IPS-20b (cell line): ENCODE measurements at regions not wholly inside any gene's neighbourhood (a gene's known extent, or its start where the extent isn't known, plus 50 kb on each side); places are given as distances from the start of the nearest gene placed in this dataset.
"Not testable (repeated sequence)": the region's sequence is repeated elsewhere in the genome, so short reads cannot be mapped to it uniquely, and the experiment has no call there.

Experiments used
- H3K27ac ChIP-seq: one replicate; pipeline ENCODE4 v1.5.1; 2013; ENCODE audit warnings: low read length
- H3K27me3 ChIP-seq: 2 replicates; pipeline ENCODE4 v1.6.1; 2013; ENCODE audit warnings: mild to moderate bottlenecking, low read length, inconsistent platforms; ENCODE audit not compliant: insufficient read depth
- H3K36me3 ChIP-seq: 2 replicates; pipeline ENCODE4 v1.6.1; 2013; ENCODE audit warnings: low read depth, mild to moderate bottlenecking, inconsistent platforms, low read length, moderate library complexity; ENCODE audit not compliant: insufficient read depth
- H3K4me1 ChIP-seq: 2 replicates; pipeline ENCODE4 v1.6.1; 2013; ENCODE audit warnings: mild to moderate bottlenecking, control low read depth, inconsistent platforms, low read length, moderate library complexity; ENCODE audit not compliant: insufficient read depth
- H3K4me3 ChIP-seq: 2 replicates; pipeline ENCODE4 v1.5.1; 2013; ENCODE audit warnings: mild to moderate bottlenecking, low read length, inconsistent platforms
- H3K9ac ChIP-seq: 2 replicates; pipeline ENCODE4 v1.6.1; 2013; ENCODE audit warnings: low read depth, mild to moderate bottlenecking, inconsistent platforms, low read length, moderate library complexity
- H3K9me3 ChIP-seq: 2 replicates; pipeline ENCODE4 v1.6.1; 2013; ENCODE audit warnings: mild to moderate bottlenecking, low read depth, low read length, inconsistent platforms; ENCODE audit not compliant: insufficient read depth

DNA sequence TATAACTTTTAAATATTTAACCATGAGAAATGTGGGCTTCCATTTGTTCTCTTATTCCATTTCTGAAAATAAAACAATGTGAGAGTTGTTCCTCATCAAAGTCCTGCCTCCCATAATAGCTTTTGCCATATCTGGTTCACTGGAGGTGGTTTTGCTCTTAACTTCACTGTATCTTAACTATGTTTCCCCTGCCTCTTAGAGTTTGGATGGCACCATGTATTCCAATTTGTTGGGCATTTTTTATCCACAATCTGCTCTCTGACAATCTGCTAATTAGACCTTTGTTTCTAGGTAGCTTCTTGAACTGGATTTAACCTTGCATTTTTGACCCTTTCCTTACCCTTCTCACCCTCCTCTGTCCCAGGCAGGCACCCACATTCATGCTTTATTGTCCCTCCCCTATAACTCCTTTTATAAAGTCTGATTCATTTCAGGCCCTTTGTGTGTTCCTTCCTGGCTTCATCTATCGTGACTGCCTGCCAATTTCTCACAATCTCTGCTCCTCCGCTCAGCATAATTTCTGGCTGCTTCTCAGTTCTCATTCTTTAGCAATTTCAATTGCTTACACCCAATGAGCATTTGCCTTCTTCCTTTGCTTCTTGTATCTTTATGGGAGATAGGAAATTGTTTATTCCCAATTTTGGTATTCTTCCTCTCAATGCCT is 144.2 kb upstream of the ARHGEF26 start:
- Histone ChIP-seq H3K27ac (no peak overlapping the region), H3K36me3 (no peaks in the 10 kb centered on the region), H3K4me3 (no peak overlapping the region), H3K9ac (no peak overlapping the region), H3K4me1 (no peaks in the 10 kb centered on the region), H3K27me3 (no peaks in the 10 kb centered on the region), H3K9me3 (no peaks in the 10 kb centered on the region)

DNA sequence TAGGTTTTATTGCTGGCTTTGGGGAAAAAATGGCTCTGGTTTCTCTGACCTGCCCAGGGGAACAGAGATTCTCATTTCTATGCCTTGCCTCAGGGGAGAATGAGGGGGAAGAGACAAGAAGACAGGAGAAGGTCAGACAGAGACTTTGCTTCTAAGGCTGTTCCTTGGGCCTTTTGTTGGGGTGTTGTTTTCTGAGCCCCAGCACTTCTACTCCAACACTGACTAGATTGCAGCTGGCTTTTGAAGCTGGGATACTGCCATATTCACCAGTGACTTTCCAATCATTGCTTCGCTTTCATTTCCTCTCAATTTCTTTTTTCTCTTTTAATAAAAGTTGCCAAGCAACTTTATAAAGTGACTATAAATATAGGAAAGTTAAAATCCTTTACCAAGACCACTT is 143.2 kb upstream of the ARHGEF26 start:
- Histone ChIP-seq H3K4me1 (no peaks in the 10 kb centered on the region), H3K27me3 (no peaks in the 10 kb centered on the region), H3K27ac (no peak overlapping the region), H3K9ac (no peak overlapping the region), H3K36me3 (no peaks in the 10 kb centered on the region), H3K4me3 (no peak overlapping the region), H3K9me3 (no peaks in the 10 kb centered on the region)

- H3K9ac ChIP-seq: no peak overlapping the region
These were observed 141.6 kb upstream of the ARHGEF26 start for GRCh38 chr3:153979418-153980251.

GRCh38 chr3:153980252-153980590 is 141.0 kb upstream of the ARHGEF26 start:
- H3K4me3 ChIP-seq: no peak overlapping the region
- no peaks in the 10 kb centered on the region for H3K4me1 ChIP-seq
- no peaks in the 10 kb centered on the region for H3K27me3 ChIP-seq
- H3K9me3 ChIP-seq: no peaks in the 10 kb centered on the region
- no peak overlapping the region for H3K27ac ChIP-seq
- H3K9ac ChIP-seq: no peak overlapping the region
- no peaks in the 10 kb centered on the region for H3K36me3 ChIP-seq

More at GRCh38 chr3:153979418-153980251, 141.6 kb upstream of the ARHGEF26 start:
- H3K27me3 ChIP-seq: no peaks in the 10 kb centered on the region
- H3K4me3 ChIP-seq: no peak overlapping the region
- no peak overlapping the region for H3K27ac ChIP-seq
- H3K36me3 ChIP-seq: no peaks in the 10 kb centered on the region
- H3K4me1 ChIP-seq: no peaks in the 10 kb centered on the region
- H3K9me3 ChIP-seq: no peaks in the 10 kb centered on the region

DNA sequence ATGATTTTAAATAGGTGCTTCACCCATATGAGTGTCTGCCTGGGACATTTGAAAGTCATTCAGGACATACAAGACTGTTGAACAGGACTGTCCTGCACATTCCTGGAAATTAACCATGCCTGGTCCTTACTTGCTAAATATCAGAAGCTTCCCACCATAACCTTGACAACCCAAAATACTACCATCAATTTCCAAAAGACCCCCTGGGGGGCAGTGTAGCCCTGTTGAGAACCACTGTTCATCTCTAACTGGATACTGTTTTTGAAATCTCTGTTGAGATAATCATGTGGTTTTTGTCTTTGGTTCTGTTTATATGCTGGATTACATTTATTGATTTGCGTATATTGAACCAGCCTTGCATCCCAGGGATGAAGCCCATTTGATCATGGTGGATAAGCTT is 123.8 kb upstream of the ARHGEF26 start:
- not testable (repeated sequence) for H3K4me3 ChIP-seq, H3K9me3 ChIP-seq

DNA sequence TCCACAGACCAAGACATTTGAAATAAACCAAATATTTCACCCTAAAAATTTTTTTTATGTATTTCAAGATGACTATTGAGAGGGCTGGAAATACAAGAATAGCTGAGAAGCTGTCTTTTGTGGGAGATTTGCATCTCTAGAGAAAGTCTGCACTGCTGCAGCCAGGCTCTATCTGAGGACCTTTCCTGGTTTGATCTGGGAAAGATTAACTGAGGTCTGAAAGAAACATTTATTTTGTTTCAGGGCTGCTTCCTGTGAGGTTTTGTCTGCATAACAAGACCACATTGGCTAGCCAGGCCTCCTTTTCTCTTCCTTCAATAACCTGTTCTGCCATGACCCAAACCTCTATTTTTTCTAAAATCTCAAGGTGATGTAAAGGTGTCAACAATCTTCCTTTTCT is 117.5 kb upstream of the ARHGEF26 start:
- H3K27me3 ChIP-seq: no peaks in the 10 kb centered on the region
- peaks cover 9% of the 10 kb centered on the region; the same call in 1 of the 2 replicates for H3K4me1 ChIP-seq
- no peak overlapping the region for H3K9ac ChIP-seq
- no peaks in the 10 kb centered on the region for H3K9me3 ChIP-seq
- no peak overlapping the region for H3K4me3 ChIP-seq
- H3K27ac ChIP-seq: no peak overlapping the region
- H3K36me3 ChIP-seq: no peaks in the 10 kb centered on the region

More for the DNA sequence above, 123.8 kb upstream of the ARHGEF26 start:
- not testable (repeated sequence) for H3K27me3 ChIP-seq, H3K9ac ChIP-seq, H3K36me3 ChIP-seq, H3K27ac ChIP-seq, H3K4me1 ChIP-seq

- H3K27me3 ChIP-seq: no peaks in the 10 kb centered on the region
- no peak overlapping the region for H3K27ac ChIP-seq
- H3K36me3 ChIP-seq: no peaks in the 10 kb centered on the region
- H3K9me3 ChIP-seq: no peaks in the 10 kb centered on the region
- no peak overlapping the region for H3K9ac ChIP-seq
- H3K4me3 ChIP-seq: no peak overlapping the region
- H3K4me1 ChIP-seq: no peaks in the 10 kb centered on the region
These were observed 110.2 kb upstream of the ARHGEF26 start for GRCh38 chr3:154011036-154011435.

DNA sequence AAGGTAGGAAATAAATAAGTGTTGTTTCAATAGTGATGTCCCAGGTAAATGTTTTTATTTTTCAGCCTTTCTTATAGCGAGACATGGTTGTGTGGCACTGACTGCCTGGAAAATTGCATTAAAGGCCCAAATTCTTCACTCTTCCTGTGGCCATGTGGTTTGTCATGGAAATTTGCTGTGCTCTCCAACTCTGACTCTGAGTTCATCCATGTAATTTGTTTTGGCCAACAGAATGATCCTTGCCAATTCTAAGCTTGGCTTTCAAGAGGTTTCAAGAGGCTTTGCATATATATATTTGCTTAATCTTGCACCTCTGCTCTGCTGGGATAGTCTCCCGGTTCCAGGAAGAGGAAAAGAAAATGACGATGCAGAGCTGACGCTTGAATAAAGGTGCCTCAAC is 107.5 kb upstream of the ARHGEF26 start:
- Histone ChIP-seq H3K27ac (no peak overlapping the region), H3K4me1 (no peaks in the 10 kb centered on the region), H3K4me3 (no peak overlapping the region), H3K9ac (no peak overlapping the region), H3K36me3 (no peaks in the 10 kb centered on the region), H3K9me3 (no peaks in the 10 kb centered on the region), H3K27me3 (no peaks in the 10 kb centered on the region)

DNA sequence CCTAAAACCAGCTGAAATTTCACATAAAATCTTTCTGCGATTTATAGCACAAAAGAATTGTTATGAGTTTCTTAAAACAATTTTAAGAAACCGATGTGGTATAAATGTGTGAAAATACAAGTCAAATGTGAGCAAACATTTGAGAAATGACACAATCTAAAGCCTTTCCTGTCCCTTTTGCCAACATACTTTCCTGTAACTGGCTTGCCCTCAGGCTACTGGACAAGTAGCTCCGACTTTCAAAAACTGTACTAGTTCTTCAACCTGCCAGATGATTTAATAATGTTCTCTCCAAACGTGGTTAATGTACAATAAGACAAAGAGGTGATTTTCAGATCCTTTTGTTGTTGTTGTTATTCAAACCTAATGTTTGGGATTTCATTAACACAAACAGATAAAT is 105.9 kb upstream of the ARHGEF26 start:
- H3K4me3 ChIP-seq: no peak overlapping the region
- no peaks in the 10 kb centered on the region for H3K9me3 ChIP-seq
- H3K9ac ChIP-seq: no peak overlapping the region
- no peak overlapping the region for H3K27ac ChIP-seq
- no peaks in the 10 kb centered on the region for H3K36me3 ChIP-seq
- no peaks in the 10 kb centered on the region for H3K4me1 ChIP-seq
- no peaks in the 10 kb centered on the region for H3K27me3 ChIP-seq

DNA sequence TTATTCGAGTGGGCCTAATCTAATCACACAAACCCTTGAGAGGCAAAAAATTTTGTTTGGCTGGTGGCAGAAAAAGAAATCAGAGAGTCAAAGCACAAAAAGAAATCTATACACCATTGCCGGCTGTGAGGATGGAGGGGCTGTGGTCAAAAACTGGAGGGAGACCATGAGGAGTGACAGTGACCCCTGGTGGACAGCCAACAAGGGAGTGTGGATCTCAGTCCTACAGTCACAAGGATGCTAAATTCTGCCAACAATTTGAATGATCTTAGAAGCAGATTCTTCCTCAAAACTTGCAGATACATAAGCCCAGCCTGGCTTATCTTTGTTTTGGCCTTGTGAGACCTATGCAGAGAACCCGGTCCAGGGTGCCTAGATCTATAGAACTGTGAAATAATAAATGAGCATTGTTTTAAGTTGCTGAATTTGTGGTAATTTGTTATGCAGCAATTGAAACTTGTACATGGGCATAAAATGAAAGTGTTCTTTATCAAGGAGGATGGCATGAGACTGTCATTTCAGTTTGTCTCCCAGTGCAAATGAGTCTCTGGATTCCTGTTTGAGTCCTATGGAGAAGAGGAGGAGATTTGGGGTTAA is 103.0 kb upstream of the ARHGEF26 start:
- Histone ChIP-seq H3K9me3 (no peaks in the 10 kb centered on the region), H3K9ac (no peak overlapping the region), H3K4me1 (no peaks in the 10 kb centered on the region), H3K36me3 (no peaks in the 10 kb centered on the region), H3K4me3 (no peak overlapping the region), H3K27ac (no peak overlapping the region), H3K27me3 (no peaks in the 10 kb centered on the region)

DNA sequence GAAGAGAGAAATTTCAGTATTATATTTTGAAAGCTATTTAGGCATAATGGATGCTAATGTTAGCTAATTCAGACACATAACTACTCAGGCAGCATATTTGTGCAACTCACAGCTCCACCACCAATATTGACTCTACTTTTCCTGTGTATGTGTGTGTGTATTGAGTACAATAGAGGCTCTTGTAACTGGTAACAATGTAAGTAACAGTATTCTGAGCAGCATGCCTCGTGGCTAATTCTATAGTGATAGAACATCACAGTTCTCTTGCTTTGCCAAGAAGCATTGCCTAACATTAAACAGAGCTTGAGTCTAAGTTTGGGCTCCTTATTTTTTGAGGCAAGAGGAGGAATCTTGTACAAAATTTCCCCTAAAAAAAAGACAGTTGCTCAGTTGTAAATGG is 98.6 kb upstream of the ARHGEF26 start:
- no peaks in the 10 kb centered on the region for H3K27me3 ChIP-seq
- H3K4me1 ChIP-seq: no peaks in the 10 kb centered on the region
- H3K4me3 ChIP-seq: no peak overlapping the region
- H3K9me3 ChIP-seq: no peaks in the 10 kb centered on the region
- no peak overlapping the region for H3K9ac ChIP-seq
- H3K36me3 ChIP-seq: no peaks in the 10 kb centered on the region
- H3K27ac ChIP-seq: no peak overlapping the region

- Histone ChIP-seq H3K9ac (no peak overlapping the region), H3K27me3 (no peaks in the 10 kb centered on the region), H3K4me3 (no peak overlapping the region), H3K9me3 (no peaks in the 10 kb centered on the region), H3K27ac (no peak overlapping the region), H3K36me3 (no peaks in the 10 kb centered on the region), H3K4me1 (no peaks in the 10 kb centered on the region)
These were observed 98.0 kb upstream of the ARHGEF26 start for GRCh38 chr3:154023148-154023547.
